Panc1 (cell line): ENCODE measurements at regions not wholly inside any gene's neighbourhood (a gene's known extent, or its start where the extent isn't known, plus 50 kb on each side); places are given as distances from the start of the nearest gene placed in this dataset.

Experiments
- ATAC-seq: fragments of 200-7000 bp; cut with Tn5 transposase; 2 replicates; pipeline ENCODE4 v1.9.1; 2020; ENCODE audit warnings: mild to moderate bottlenecking, moderate library complexity
- BruUV-seq: library from RNA; stranded (reverse); fragments of 400-500 nt; replicated peaks from 2 replicates; lab custom pipeline; 2021; lab: Mats Ljungman, UMichigan
- CTCF ChIA-PET: fragments of 300-600 bp; sonication (Branson Sonifier 250); formaldehyde crosslinking; loops from one replicate; lab custom pipeline; 2022; ENCODE audit warnings: antibody characterized with exemption; lab: Charles Lee
- POLR2A ChIA-PET: fragments of 300-600 bp; sonication (Branson Sonifier 250); formaldehyde crosslinking; loops from one replicate; lab custom pipeline; 2022; ENCODE audit warnings: antibody characterized with exemption; lab: Charles Lee
- DNase-seq: peaks from one replicate; pipeline ENCODE4 v3.0.0-alpha.2; 2010; ENCODE audit warnings: low read depth, low spot score
- H3K27ac ChIP-seq: 2 replicates; pipeline ENCODE4 v1.5.1; 2011; ENCODE audit warnings: mild to moderate bottlenecking, low read length, inconsistent platforms
- H3K27me3 ChIP-seq: fragments of 200-500 bp; sonication (Bioruptor generic); 2 replicates; pipeline ENCODE4 v1.6.0; 2014; ENCODE audit warnings: low read length, inconsistent platforms; ENCODE audit not compliant: control insufficient read depth, insufficient read depth
- H3K36me3 ChIP-seq: fragments of 200-500 bp; sonication (Bioruptor generic); 2 replicates; pipeline ENCODE4 v1.5.1; 2014; ENCODE audit warnings: inconsistent platforms, mild to moderate bottlenecking, low read length, moderate library complexity; ENCODE audit not compliant: control insufficient read depth, insufficient read depth
- H3K4me1 ChIP-seq: 2 replicates; pipeline ENCODE4 v1.5.1; 2011; ENCODE audit warnings: inconsistent platforms, mild to moderate bottlenecking, low read length, moderate library complexity; ENCODE audit not compliant: control insufficient read depth, insufficient read depth
- H3K4me3 ChIP-seq, 2 experiments: 2 replicates each; pipeline ENCODE4 v1.5.1; 2011 to 2012; ENCODE audit warnings: low read depth in 2 of 2, low read length in 2 of 2, mild to moderate bottlenecking in 2 of 2, inconsistent platforms in 1 of 2, moderate library complexity in 1 of 2
- H3K9me3 ChIP-seq: fragments of 200-500 bp; sonication (Bioruptor generic); 2 replicates; pipeline ENCODE4 v1.5.1; 2014; ENCODE audit warnings: low read depth, mild to moderate bottlenecking, inconsistent platforms, low read length, moderate library complexity; ENCODE audit not compliant: control insufficient read depth, insufficient read depth
- POLR2AphosphoS5 ChIP-seq: IDR thresholded peaks from 2 replicates; pipeline ENCODE4 v1.6.1; 2012; ENCODE audit warnings: mild to moderate bottlenecking, low read depth, low read length, moderate library complexity
- SIN3A ChIP-seq: IDR thresholded peaks from 2 replicates; pipeline ENCODE4 v1.6.1; 2012; ENCODE audit warnings: low read depth, mild to moderate bottlenecking, low read length, moderate library complexity, borderline replicate concordance; ENCODE audit not compliant: insufficient read depth
- TCF7L2 ChIP-seq: IDR thresholded peaks from 2 replicates; pipeline ENCODE4 v1.6.1; 2011; ENCODE audit warnings: mild to moderate bottlenecking, low read depth, low read length, inconsistent platforms
- in situ Hi-C: cut with HindIII; loops from 2 replicates; pipeline ENCODE4 v1.10.0; 2016; ENCODE audit warnings: low sequenced_read_pairs, low pct_unique_long_range_greater_than_20kb
- intact Hi-C: fragments of 100-400 bp; cut with micrococcal nuclease; formaldehyde crosslinking; loops from one replicate; pipeline ENCODE4 v1.10.0; 2022; ENCODE audit not compliant: unreplicated experiment
- TF ChIP-seq, protein P1 (sequence below), 2 experiments: IDR thresholded peaks; 2 replicates each; pipeline ENCODE4 v1.6.1; 2011 to 2012; ENCODE audit warnings: low read depth in 2 of 2, control low read depth in 1 of 2, low read length in 1 of 2, mild to moderate bottlenecking in 1 of 2, moderate library complexity in 1 of 2; ENCODE audit not compliant: insufficient read depth in 1 of 2
- TF ChIP-seq, protein P2 (sequence below): fragments of 450-650 bp; IDR thresholded peaks from 2 replicates; pipeline ENCODE4 v1.5.1; 2017; ENCODE audit warnings: mild to moderate bottlenecking

DNA sequence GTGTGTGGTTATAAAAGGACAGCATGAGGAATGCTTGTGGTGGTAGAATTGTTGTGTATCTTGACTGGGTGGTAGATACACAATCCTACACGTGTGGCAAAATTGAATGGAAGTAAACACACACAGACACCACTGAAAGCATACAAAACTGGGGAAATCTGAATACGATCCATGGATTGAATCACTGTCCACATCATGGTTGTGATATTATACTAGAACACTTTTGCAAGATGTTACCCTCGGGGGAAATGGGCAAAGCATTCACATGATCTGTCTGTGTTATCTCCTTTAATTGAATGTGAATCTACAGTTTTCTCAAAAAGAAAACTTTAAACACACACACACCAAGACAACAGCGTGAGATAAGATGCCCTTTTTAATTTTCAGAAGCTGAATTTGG is 165.2 kb upstream of the CELF2 start:
- in situ Hi-C loops = no loop called here
- no peak for ATAC-seq

DNA sequence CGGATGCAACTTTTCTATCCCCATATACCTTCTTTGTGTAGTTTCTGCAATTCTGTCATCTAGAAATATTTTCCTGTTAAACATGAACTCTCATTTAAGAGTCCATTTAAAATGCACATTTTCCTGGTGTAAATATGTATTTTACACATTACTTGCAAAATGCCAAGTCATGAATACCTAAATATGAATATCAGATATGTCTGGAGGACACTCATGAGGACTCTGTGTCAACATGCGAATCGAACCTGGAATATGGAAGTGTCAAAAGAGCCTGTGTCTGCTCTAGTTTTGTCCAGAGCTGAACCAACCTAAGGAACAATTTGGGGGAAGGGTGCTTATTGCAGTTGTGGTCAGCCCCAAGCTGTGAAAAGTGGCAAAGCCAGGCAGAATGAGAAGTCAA is 163.7 kb upstream of the CELF2 start:
- TF ChIP-seq, protein P1, sequence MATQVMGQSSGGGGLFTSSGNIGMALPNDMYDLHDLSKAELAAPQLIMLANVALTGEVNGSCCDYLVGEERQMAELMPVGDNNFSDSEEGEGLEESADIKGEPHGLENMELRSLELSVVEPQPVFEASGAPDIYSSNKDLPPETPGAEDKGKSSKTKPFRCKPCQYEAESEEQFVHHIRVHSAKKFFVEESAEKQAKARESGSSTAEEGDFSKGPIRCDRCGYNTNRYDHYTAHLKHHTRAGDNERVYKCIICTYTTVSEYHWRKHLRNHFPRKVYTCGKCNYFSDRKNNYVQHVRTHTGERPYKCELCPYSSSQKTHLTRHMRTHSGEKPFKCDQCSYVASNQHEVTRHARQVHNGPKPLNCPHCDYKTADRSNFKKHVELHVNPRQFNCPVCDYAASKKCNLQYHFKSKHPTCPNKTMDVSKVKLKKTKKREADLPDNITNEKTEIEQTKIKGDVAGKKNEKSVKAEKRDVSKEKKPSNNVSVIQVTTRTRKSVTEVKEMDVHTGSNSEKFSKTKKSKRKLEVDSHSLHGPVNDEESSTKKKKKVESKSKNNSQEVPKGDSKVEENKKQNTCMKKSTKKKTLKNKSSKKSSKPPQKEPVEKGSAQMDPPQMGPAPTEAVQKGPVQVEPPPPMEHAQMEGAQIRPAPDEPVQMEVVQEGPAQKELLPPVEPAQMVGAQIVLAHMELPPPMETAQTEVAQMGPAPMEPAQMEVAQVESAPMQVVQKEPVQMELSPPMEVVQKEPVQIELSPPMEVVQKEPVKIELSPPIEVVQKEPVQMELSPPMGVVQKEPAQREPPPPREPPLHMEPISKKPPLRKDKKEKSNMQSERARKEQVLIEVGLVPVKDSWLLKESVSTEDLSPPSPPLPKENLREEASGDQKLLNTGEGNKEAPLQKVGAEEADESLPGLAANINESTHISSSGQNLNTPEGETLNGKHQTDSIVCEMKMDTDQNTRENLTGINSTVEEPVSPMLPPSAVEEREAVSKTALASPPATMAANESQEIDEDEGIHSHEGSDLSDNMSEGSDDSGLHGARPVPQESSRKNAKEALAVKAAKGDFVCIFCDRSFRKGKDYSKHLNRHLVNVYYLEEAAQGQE (IDR thresholded peaks at IDR 0.05; ENCODE audit: insufficient read depth in 1 of 2, low read depth in 2 of 2, low read length in 1 of 2) = no peak
- no peak for TF ChIP-seq TCF7L2
- TF ChIP-seq, protein P2, sequence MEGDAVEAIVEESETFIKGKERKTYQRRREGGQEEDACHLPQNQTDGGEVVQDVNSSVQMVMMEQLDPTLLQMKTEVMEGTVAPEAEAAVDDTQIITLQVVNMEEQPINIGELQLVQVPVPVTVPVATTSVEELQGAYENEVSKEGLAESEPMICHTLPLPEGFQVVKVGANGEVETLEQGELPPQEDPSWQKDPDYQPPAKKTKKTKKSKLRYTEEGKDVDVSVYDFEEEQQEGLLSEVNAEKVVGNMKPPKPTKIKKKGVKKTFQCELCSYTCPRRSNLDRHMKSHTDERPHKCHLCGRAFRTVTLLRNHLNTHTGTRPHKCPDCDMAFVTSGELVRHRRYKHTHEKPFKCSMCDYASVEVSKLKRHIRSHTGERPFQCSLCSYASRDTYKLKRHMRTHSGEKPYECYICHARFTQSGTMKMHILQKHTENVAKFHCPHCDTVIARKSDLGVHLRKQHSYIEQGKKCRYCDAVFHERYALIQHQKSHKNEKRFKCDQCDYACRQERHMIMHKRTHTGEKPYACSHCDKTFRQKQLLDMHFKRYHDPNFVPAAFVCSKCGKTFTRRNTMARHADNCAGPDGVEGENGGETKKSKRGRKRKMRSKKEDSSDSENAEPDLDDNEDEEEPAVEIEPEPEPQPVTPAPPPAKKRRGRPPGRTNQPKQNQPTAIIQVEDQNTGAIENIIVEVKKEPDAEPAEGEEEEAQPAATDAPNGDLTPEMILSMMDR = no peak
- no peak for TF ChIP-seq POLR2AphosphoS5
- no peak for TF ChIP-seq SIN3A
- BruUV-seq = no TSS peak
- H3K9me3 ChIP-seq = no peaks in the 10 kb centered on the region
- H3K4me1 ChIP-seq = no peaks in the 10 kb centered on the region
- no peak for ATAC-seq
- no peak overlapping the region for H3K27ac ChIP-seq
- intact Hi-C loops = no loop called here
- no peaks in the 10 kb centered on the region for H3K36me3 ChIP-seq
- DNase-seq = no peak
- ChIA-PET CTCF (no interaction called here), POLR2A (no interaction called here)
- in situ Hi-C loops = no loop called here
- H3K4me3 ChIP-seq = no peak overlapping the region
- no peaks in the 10 kb centered on the region for H3K27me3 ChIP-seq

More for the DNA sequence above, 165.2 kb upstream of the CELF2 start:
- intact Hi-C loops = no loop called here
- Histone ChIP-seq H3K4me1 (no peaks in the 10 kb centered on the region), H3K27me3 (no peaks in the 10 kb centered on the region), H3K4me3 (no peak overlapping the region), H3K36me3 (no peaks in the 10 kb centered on the region), H3K9me3 (no peaks in the 10 kb centered on the region), H3K27ac (no peak overlapping the region)
- ChIA-PET CTCF (no interaction called here), POLR2A (no interaction called here)
- TF ChIP-seq, protein P2 = no peak
- TF ChIP-seq TCF7L2 (no peak), SIN3A (no peak), POLR2AphosphoS5 (no peak)
- TF ChIP-seq, protein P1 (IDR thresholded peaks at IDR 0.05; ENCODE audit: insufficient read depth in 1 of 2, low read depth in 2 of 2, low read length in 1 of 2) = no peak
- DNase-seq = no peak
- BruUV-seq = no TSS peak
